Testis (tissue), 2 donors: ENCODE measurements at regions not wholly inside any gene's neighbourhood (a gene's known extent, or its start where the extent isn't known, plus 50 kb on each side); places are given as distances from the start of the nearest gene placed in this dataset.

ENCODE experiments used
- POLR2A ChIP-seq: fragments of 450-650 bp; IDR thresholded peaks from one replicate; pipeline ENCODE4 v1.6.1; 2017; ENCODE audit warnings: antibody characterized with exemption, mild to moderate bottlenecking, moderate library complexity
- TF ChIP-seq, protein P1 (sequence below), 3 experiments: fragments of 450-650 bp in 2 of 3; fragments of 200-600 bp in 1 of 3; sonication (generic) in 1 of 3; IDR thresholded peaks; one replicate each; pipeline ENCODE4 v1.5.1; 2016 to 2019; ENCODE audit warnings: antibody characterized with exemption in 3 of 3, mild to moderate bottlenecking in 2 of 3, moderate library complexity in 1 of 3

GRCh38 chr16:35410438-35410837, 1951.0 kb downstream of the TP53TG3F start:
- TF ChIP-seq, protein P1, sequence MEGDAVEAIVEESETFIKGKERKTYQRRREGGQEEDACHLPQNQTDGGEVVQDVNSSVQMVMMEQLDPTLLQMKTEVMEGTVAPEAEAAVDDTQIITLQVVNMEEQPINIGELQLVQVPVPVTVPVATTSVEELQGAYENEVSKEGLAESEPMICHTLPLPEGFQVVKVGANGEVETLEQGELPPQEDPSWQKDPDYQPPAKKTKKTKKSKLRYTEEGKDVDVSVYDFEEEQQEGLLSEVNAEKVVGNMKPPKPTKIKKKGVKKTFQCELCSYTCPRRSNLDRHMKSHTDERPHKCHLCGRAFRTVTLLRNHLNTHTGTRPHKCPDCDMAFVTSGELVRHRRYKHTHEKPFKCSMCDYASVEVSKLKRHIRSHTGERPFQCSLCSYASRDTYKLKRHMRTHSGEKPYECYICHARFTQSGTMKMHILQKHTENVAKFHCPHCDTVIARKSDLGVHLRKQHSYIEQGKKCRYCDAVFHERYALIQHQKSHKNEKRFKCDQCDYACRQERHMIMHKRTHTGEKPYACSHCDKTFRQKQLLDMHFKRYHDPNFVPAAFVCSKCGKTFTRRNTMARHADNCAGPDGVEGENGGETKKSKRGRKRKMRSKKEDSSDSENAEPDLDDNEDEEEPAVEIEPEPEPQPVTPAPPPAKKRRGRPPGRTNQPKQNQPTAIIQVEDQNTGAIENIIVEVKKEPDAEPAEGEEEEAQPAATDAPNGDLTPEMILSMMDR (IDR thresholded peaks at IDR 0.05): no peak
- no peak for TF ChIP-seq POLR2A
